ENCODE measurements at regions not wholly inside any gene's neighbourhood (a gene's known extent, or its start where the extent isn't known, plus 50 kb on each side); places are given as distances from the start of the nearest gene placed in this dataset.

DNA sequence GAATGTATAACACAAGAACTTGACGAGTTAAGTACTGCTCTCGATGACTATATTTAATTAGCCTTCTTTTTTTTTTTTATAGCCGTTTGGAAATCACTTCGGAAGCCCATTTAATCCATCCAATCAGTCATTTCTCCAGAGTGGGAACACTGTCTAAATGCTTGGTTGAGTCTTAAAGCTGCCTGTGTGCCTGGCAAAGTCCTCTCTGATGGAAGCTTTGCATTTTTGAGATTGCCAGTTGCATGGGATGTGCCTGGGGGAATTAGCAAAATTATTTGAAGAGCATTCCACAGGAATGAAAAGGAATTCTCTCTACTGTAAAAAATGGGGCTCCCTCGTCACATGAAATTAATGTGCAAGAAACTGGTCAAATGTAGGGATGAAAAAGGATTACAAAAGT lies 398.8 kb upstream of the RPS6KA3 start (continued):
- TF ChIP-seq ZNF157 (tag by site-specific recombination; IDR thresholded peaks at IDR 0.05): no peak

DNA sequence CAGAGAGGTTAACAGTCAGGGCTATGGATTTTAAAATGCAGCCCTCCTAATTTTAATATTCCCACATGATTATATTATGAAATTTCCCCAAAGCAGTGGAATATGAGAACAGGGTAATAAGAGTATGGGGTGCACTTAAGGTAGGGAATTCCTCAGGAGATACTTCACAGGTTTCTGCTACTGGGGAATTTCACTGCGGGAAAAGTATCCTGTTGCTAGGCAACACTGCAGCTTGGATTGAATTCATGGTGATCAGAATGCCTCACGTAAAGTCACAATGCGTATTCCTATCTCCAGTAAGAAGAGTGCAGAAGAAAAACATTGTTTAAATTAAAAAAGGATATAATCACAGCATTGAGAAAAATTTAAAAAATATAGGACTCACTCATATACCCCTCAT lies 398.1 kb upstream of the RPS6KA3 start:
- no peaks in the 10 kb centered on the region for H3K36me3 ChIP-seq (ENCODE audit: control insufficient read depth in 2 of 2, insufficient read depth in 1 of 2, low read length in 2 of 2)
- no peak overlapping the region for H3K4me3 ChIP-seq (ENCODE audit: low read depth, low read length)
- H3K4me1 ChIP-seq (ENCODE audit: control insufficient read depth, insufficient read depth, low read length): no peaks in the 10 kb centered on the region
- no peak overlapping the region for H3K27ac ChIP-seq (ENCODE audit: extremely low read depth, low read depth, low read length)
- TF ChIP-seq GLIS2 (tag by site-specific recombination; IDR thresholded peaks at IDR 0.05) (no peak), ZNF426 (tag by site-specific recombination; IDR thresholded peaks at IDR 0.05) (no peak), ZNF132 (tag by site-specific recombination; IDR thresholded peaks at IDR 0.05; ENCODE audit: borderline replicate concordance) (no peak), ZNF654 (tag by site-specific recombination; IDR thresholded peaks at IDR 0.05; ENCODE audit: low read depth) (no peak)
- TF ChIP-seq, protein P1, sequence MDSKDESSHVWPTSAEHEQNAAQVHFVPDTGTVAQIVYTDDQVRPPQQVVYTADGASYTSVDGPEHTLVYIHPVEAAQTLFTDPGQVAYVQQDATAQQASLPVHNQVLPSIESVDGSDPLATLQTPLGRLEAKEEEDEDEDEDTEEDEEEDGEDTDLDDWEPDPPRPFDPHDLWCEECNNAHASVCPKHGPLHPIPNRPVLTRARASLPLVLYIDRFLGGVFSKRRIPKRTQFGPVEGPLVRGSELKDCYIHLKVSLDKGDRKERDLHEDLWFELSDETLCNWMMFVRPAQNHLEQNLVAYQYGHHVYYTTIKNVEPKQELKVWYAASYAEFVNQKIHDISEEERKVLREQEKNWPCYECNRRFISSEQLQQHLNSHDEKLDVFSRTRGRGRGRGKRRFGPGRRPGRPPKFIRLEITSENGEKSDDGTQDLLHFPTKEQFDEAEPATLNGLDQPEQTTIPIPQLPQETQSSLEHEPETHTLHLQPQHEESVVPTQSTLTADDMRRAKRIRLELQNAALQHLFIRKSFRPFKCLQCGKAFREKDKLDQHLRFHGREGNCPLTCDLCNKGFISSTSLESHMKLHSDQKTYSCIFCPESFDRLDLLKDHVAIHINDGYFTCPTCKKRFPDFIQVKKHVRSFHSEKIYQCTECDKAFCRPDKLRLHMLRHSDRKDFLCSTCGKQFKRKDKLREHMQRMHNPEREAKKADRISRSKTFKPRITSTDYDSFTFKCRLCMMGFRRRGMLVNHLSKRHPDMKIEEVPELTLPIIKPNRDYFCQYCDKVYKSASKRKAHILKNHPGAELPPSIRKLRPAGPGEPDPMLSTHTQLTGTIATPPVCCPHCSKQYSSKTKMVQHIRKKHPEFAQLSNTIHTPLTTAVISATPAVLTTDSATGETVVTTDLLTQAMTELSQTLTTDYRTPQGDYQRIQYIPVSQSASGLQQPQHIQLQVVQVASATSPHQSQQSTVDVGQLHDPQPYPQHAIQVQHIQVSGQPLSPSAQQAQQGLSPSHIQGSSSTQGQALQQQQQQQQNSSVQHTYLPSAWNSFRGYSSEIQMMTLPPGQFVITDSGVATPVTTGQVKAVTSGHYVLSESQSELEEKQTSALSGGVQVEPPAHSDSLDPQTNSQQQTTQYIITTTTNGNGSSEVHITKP (tag by site-specific recombination; IDR thresholded peaks at IDR 0.05): no peak
- no peaks in the 10 kb centered on the region for H3K9me3 ChIP-seq (ENCODE audit: control insufficient read depth, insufficient read depth, low read depth, low read length)
- CTCF ChIA-PET: no interaction called here
- POLR2A ChIA-PET: no interaction called here

DNA sequence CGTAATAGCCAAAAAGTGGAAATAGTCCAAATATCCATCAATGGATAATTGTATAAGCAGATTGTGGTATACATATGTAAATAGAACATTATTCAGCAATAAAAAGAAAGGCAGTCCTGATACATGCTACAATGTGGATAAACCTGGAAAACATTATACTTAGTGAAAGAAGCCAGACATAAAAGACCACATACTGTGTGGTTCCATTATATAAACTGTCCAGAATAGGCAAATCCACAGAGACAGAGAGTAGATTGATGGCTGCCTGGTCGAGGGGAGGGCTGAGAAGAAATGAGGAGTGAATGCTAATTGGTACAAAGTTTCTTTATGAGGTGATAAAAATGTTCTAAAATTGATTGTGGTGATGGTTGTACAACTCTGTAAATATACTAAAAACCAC lies 397.4 kb upstream of the RPS6KA3 start:
- no peak for TF ChIP-seq ZNF747 (tag by site-specific recombination; IDR thresholded peaks at IDR 0.05)
- TF ChIP-seq ZNF202 (tag by site-specific recombination; IDR thresholded peaks at IDR 0.05; ENCODE audit: borderline replicate concordance): no peak
- no peak for TF ChIP-seq ZNF335 (tag by site-specific recombination; conservative IDR thresholded peaks at IDR 0.05)
- no peak for TF ChIP-seq ZNF596 (tag by site-specific recombination; IDR thresholded peaks at IDR 0.05)
- no peak for TF ChIP-seq GLI4 (tag by site-specific recombination; IDR thresholded peaks at IDR 0.05)
- TF ChIP-seq, protein P2, sequence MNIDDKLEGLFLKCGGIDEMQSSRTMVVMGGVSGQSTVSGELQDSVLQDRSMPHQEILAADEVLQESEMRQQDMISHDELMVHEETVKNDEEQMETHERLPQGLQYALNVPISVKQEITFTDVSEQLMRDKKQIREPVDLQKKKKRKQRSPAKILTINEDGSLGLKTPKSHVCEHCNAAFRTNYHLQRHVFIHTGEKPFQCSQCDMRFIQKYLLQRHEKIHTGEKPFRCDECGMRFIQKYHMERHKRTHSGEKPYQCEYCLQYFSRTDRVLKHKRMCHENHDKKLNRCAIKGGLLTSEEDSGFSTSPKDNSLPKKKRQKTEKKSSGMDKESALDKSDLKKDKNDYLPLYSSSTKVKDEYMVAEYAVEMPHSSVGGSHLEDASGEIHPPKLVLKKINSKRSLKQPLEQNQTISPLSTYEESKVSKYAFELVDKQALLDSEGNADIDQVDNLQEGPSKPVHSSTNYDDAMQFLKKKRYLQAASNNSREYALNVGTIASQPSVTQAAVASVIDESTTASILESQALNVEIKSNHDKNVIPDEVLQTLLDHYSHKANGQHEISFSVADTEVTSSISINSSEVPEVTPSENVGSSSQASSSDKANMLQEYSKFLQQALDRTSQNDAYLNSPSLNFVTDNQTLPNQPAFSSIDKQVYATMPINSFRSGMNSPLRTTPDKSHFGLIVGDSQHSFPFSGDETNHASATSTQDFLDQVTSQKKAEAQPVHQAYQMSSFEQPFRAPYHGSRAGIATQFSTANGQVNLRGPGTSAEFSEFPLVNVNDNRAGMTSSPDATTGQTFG (tag by site-specific recombination; IDR thresholded peaks at IDR 0.05; ENCODE audit: borderline replicate concordance): no peak
- TF ChIP-seq ZFP3 (tag by site-specific recombination; IDR thresholded peaks at IDR 0.05; ENCODE audit: low read depth): no peak
- TF ChIP-seq REPIN1 (tag by site-specific recombination; IDR thresholded peaks at IDR 0.05; ENCODE audit: low read depth): no peak
- no peak for TF ChIP-seq ZNF10 (tag by site-specific recombination; IDR thresholded peaks at IDR 0.05)
- no peak for TF ChIP-seq GLI2 (tag by site-specific recombination; IDR thresholded peaks at IDR 0.05; ENCODE audit: borderline replicate concordance, low read depth)
- no peak for TF ChIP-seq ZBTB48 (tag by site-specific recombination; IDR thresholded peaks at IDR 0.05)
- no peak for TF ChIP-seq ZNF274 (IDR thresholded peaks at IDR 0.05; ENCODE audit: low read length)
- TF ChIP-seq ZNF274 (tag by site-specific recombination; IDR thresholded peaks at IDR 0.05; ENCODE audit: borderline replicate concordance): no peak
- TF ChIP-seq, protein P3, sequence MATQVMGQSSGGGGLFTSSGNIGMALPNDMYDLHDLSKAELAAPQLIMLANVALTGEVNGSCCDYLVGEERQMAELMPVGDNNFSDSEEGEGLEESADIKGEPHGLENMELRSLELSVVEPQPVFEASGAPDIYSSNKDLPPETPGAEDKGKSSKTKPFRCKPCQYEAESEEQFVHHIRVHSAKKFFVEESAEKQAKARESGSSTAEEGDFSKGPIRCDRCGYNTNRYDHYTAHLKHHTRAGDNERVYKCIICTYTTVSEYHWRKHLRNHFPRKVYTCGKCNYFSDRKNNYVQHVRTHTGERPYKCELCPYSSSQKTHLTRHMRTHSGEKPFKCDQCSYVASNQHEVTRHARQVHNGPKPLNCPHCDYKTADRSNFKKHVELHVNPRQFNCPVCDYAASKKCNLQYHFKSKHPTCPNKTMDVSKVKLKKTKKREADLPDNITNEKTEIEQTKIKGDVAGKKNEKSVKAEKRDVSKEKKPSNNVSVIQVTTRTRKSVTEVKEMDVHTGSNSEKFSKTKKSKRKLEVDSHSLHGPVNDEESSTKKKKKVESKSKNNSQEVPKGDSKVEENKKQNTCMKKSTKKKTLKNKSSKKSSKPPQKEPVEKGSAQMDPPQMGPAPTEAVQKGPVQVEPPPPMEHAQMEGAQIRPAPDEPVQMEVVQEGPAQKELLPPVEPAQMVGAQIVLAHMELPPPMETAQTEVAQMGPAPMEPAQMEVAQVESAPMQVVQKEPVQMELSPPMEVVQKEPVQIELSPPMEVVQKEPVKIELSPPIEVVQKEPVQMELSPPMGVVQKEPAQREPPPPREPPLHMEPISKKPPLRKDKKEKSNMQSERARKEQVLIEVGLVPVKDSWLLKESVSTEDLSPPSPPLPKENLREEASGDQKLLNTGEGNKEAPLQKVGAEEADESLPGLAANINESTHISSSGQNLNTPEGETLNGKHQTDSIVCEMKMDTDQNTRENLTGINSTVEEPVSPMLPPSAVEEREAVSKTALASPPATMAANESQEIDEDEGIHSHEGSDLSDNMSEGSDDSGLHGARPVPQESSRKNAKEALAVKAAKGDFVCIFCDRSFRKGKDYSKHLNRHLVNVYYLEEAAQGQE (tag by site-specific recombination; IDR thresholded peaks at IDR 0.05): no peak
- no peak for TF ChIP-seq ZNF302 (tag by site-specific recombination; IDR thresholded peaks at IDR 0.05; ENCODE audit: low read depth)
- H3K27ac ChIP-seq (ENCODE audit: extremely low read depth, low read depth, low read length): no peak overlapping the region
- H3K4me1 ChIP-seq (ENCODE audit: control insufficient read depth, insufficient read depth, low read length): no peaks in the 10 kb centered on the region
- no peaks in the 10 kb centered on the region for H3K36me3 ChIP-seq (ENCODE audit: control insufficient read depth in 2 of 2, insufficient read depth in 1 of 2, low read length in 2 of 2)
- ChIA-PET POLR2A (no interaction called here), CTCF (no interaction called here)
- H3K4me3 ChIP-seq (ENCODE audit: low read depth, low read length): no peak overlapping the region
- H3K9me3 ChIP-seq (ENCODE audit: control insufficient read depth, insufficient read depth, low read depth, low read length): no peaks in the 10 kb centered on the region
